Fibroblast of the aortic adventitia (primary cell): ENCODE measurements at regions not wholly inside any gene's neighbourhood (a gene's known extent, or its start where the extent isn't known, plus 50 kb on each side); places are given as distances from the start of the nearest gene placed in this dataset.

Source experiments
- DNase-seq: peaks from one replicate; pipeline ENCODE4 v3.0.0-alpha.2; 2010; ENCODE audit warnings: low read depth
- H3K4me3 ChIP-seq: 2 replicates; pipeline ENCODE4 v1.5.1; 2011; ENCODE audit warnings: low read depth, mild to moderate bottlenecking, control low read depth, low read length, moderate library complexity
- CTCF ChIP-seq: IDR thresholded peaks from 2 replicates; pipeline ENCODE4 v1.5.1; 2011; ENCODE audit warnings: mild to moderate bottlenecking, low read length, control low read depth, inconsistent platforms; ENCODE audit not compliant: insufficient read depth

- no peak for DNase-seq
- no peak for TF ChIP-seq CTCF
- no peak overlapping the region for H3K4me3 ChIP-seq
Measured at GRCh38 chr11:95674657-95675358, 114.8 kb downstream of the FAM76B start.

DNA sequence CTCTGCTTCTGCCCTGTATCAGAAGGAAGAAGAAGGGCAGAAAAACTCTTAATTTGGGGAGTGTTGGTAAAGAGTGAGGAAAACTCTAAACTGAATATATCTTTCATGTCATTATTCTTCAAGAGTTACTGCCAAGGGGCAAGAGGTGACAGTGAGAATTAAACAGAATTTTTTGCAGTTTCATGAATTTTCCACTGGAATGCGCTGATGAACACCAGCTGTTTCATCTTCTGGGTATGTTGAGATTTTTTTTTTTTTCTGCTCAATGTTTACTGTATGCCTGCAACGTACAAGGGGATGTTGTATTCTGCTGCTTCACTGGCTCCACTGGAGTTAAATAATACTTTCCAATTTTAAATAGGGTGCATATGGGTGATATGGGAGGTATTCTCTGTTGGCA is 117.8 kb downstream of the FAM76B start:
- no peak for TF ChIP-seq CTCF
- peak; percentile 82 for DNase-seq
- no peak overlapping the region for H3K4me3 ChIP-seq

GRCh38 chr11:95668131-95668530 is 121.5 kb downstream of the FAM76B start:
- DNase-seq: no peak

GRCh38 chr11:95661162-95661561 is 128.4 kb downstream of the FAM76B start:
- DNase-seq: no peak
- no peak for TF ChIP-seq CTCF

More at GRCh38 chr11:95668131-95668530, 121.5 kb downstream of the FAM76B start:
- H3K4me3 ChIP-seq: no peak overlapping the region
- no peak for TF ChIP-seq CTCF

GRCh38 chr11:95660038-95660437 is 129.5 kb downstream of the FAM76B start:
- DNase-seq: no peak
- TF ChIP-seq CTCF: no peak
- H3K4me3 ChIP-seq: no peak overlapping the region

More at GRCh38 chr11:95661162-95661561, 128.4 kb downstream of the FAM76B start:
- H3K4me3 ChIP-seq: no peak overlapping the region

- DNase-seq: no peak
- no peak overlapping the region for H3K4me3 ChIP-seq
- no peak for TF ChIP-seq CTCF
Measured at GRCh38 chr11:95659088-95659487, 130.5 kb downstream of the FAM76B start.

GRCh38 chr11:95655536-95655935 is 134.0 kb downstream of the FAM76B start:
- H3K4me3 ChIP-seq: no peak overlapping the region
- TF ChIP-seq CTCF: no peak

More at GRCh38 chr11:95655536-95655935, 134.0 kb downstream of the FAM76B start:
- no peak for DNase-seq
